Naive thymus-derived CD4-positive, alpha-beta T cell (primary cell): ENCODE measurements at regions not wholly inside any gene's neighbourhood (a gene's known extent, or its start where the extent isn't known, plus 50 kb on each side); places are given as distances from the start of the nearest gene placed in this dataset.

Experiments
- ATAC-seq: fragments of 150-1000 bp; cut with Tn5 transposase; 2 replicates; pipeline ENCODE4 v1.10.0; 2021; ENCODE audit warnings: mild to moderate bottlenecking, moderate library complexity
- CTCF ChIA-PET: fragments of 350-600 bp; sonication (Branson Sonifier 250); formaldehyde crosslinking; loops from one replicate; lab custom pipeline; 2021; ENCODE audit warnings: antibody characterized with exemption; lab: Charles Lee
- POLR2A ChIA-PET: fragments of 350-600 bp; sonication (Branson Sonifier 250); formaldehyde crosslinking; loops from one replicate; lab custom pipeline; 2021; ENCODE audit warnings: antibody characterized with exemption, inconsistent platforms; lab: Charles Lee
- DNase-seq, 9 donors: peaks; one replicate each; pipeline versions ENCODE4 v3.0.0 to v3.0.0-alpha.2; 2020 to 2022; ENCODE audit warnings: mixed read lengths in 1 of 9
- H3K27ac ChIP-seq: one replicate; pipeline ENCODE4 v1.7.0; 2013; ENCODE audit warnings: mild to moderate bottlenecking, low read depth, low read length, moderate library complexity
- H3K27me3 ChIP-seq, 2 donors: one replicate each; pipeline ENCODE4 v1.7.0; 2013; ENCODE audit warnings: low read length in 2 of 2, mild to moderate bottlenecking in 2 of 2, moderate library complexity in 2 of 2; ENCODE audit not compliant: control insufficient read depth in 2 of 2, insufficient read depth in 2 of 2
- H3K36me3 ChIP-seq, 3 experiments: 1 replicate in 2 of 3; 2 replicates in 1 of 3; pipeline ENCODE4 v1.7.0; 2013; ENCODE audit warnings: low read length in 3 of 3, mild to moderate bottlenecking in 3 of 3, moderate library complexity in 1 of 3; ENCODE audit not compliant: insufficient read depth in 3 of 3, control insufficient read depth in 2 of 3
- H3K4me1 ChIP-seq, 2 donors: one replicate each; pipeline ENCODE4 v1.7.0; 2013; ENCODE audit warnings: low read length in 2 of 2, mild to moderate bottlenecking in 2 of 2, moderate library complexity in 1 of 2; ENCODE audit not compliant: control insufficient read depth in 2 of 2, insufficient read depth in 2 of 2
- H3K4me3 ChIP-seq: 2 replicates; pipeline ENCODE4 v1.7.0; 2013; ENCODE audit warnings: mild to moderate bottlenecking, low read length
- H3K9me3 ChIP-seq, 3 experiments: 1 replicate in 2 of 3; 2 replicates in 1 of 3; pipeline ENCODE4 v1.7.0; 2013; ENCODE audit warnings: low read length in 3 of 3; ENCODE audit not compliant: control insufficient read depth in 2 of 3
- H3K27ac Mint-ChIP-seq, 9 donors: one replicate each; pipeline ENCODE4 v1.8.0; 2020 to 2022; ENCODE audit warnings: mixed read lengths in 9 of 9, mild to moderate bottlenecking in 8 of 9, moderate library complexity in 5 of 9, inconsistent platforms in 2 of 9
- H3K27me3 Mint-ChIP-seq, 5 donors: one replicate each; pipeline ENCODE4 v1.8.0; 2021 to 2022; ENCODE audit warnings: mixed read lengths in 5 of 5, mild to moderate bottlenecking in 1 of 5
- H3K36me3 Mint-ChIP-seq, 5 donors: one replicate each; pipeline ENCODE4 v1.8.0; 2020 to 2022; ENCODE audit warnings: mixed read lengths in 5 of 5, mild to moderate bottlenecking in 3 of 5, inconsistent platforms in 1 of 5
- H3K4me1 Mint-ChIP-seq, 7 donors: one replicate each; pipeline ENCODE4 v1.8.0; 2020 to 2022; ENCODE audit warnings: mixed read lengths in 7 of 7, mild to moderate bottlenecking in 3 of 7, inconsistent platforms in 1 of 7
- H3K4me3 Mint-ChIP-seq, 10 donors: one replicate each; pipeline ENCODE4 v1.8.0; 2020 to 2022; ENCODE audit warnings: mild to moderate bottlenecking in 10 of 10, mixed read lengths in 10 of 10, moderate library complexity in 6 of 10, inconsistent platforms in 2 of 10
- H3K9me3 Mint-ChIP-seq, 11 donors: one replicate each; pipeline ENCODE4 v1.8.0; 2020 to 2022; ENCODE audit warnings: mixed read lengths in 11 of 11, mild to moderate bottlenecking in 4 of 11, inconsistent platforms in 1 of 11, moderate library complexity in 1 of 11
- intact Hi-C, 2 donors: fragments of 100-400 bp; cut with micrococcal nuclease; formaldehyde crosslinking; loops; one replicate each; pipeline ENCODE4 v1.15.1; 2023

GRCh38 chr1:194279975-194280374, 1093.6 kb upstream of the B3GALT2 start:
- Histone ChIP-seq H3K27me3 (no peaks in the 10 kb centered on the region), H3K4me3 (no peak overlapping the region), H3K9me3 (no peaks in the 10 kb centered on the region), H3K27ac (no peak overlapping the region), H3K36me3 (no peaks in the 10 kb centered on the region), H3K4me1 (no peaks in the 10 kb centered on the region)
- DNase-seq (no peak), ATAC-seq (no peak)
- Mint-ChIP-seq H3K27ac (peak overlapping the region in 1 of 9 donors; percentile 58), H3K4me3 (no peak overlapping the region), H3K36me3 (peaks cover 0 to 5% (median 0%) of the 10 kb centered on the region in 5 donors), H3K9me3 (peaks cover 0 to 5% (median 0%) of the 10 kb centered on the region in 11 donors), H3K27me3 (no peaks in the 10 kb centered on the region), H3K4me1 (peaks cover 0 to 18% (median 10%) of the 10 kb centered on the region in 7 donors)
- CTCF ChIA-PET, result no interaction called here
- intact Hi-C loops, result no loop called here
- POLR2A ChIA-PET, result interaction anchor here (0.6 kb wide), 1 partner anchor 11 kb away, joined by 3 read pairs; no protein-coding TSS in a partner anchor

GRCh38 chr1:194277927-194278326, 1091.5 kb upstream of the B3GALT2 start:
- intact Hi-C loops, result no loop called here
- POLR2A ChIA-PET, result no interaction called here
- Histone ChIP-seq H3K27ac (no peak overlapping the region), H3K4me1 (no peaks in the 10 kb centered on the region), H3K36me3 (no peaks in the 10 kb centered on the region), H3K9me3 (no peaks in the 10 kb centered on the region), H3K27me3 (no peaks in the 10 kb centered on the region), H3K4me3 (no peak overlapping the region)
- H3K4me1 Mint-ChIP-seq, result peaks cover 0 to 18% (median 10%) of the 10 kb centered on the region in 7 donors
- no peak overlapping the region for H3K4me3 Mint-ChIP-seq
- peaks cover 0 to 5% (median 0%) of the 10 kb centered on the region in 5 donors for H3K36me3 Mint-ChIP-seq
- ATAC-seq (no peak), DNase-seq (no peak)
- CTCF ChIA-PET, result no interaction called here
- peak overlapping the region in 1 of 9 donors; percentile 23 for H3K27ac Mint-ChIP-seq
- H3K27me3 Mint-ChIP-seq, result no peaks in the 10 kb centered on the region
- H3K9me3 Mint-ChIP-seq, result peaks cover 0 to 4% (median 0%) of the 10 kb centered on the region in 11 donors

GRCh38 chr1:194273660-194274059, 1087.2 kb upstream of the B3GALT2 start:
- H3K4me1 ChIP-seq, result no peaks in the 10 kb centered on the region
- peaks cover 0 to 4% (median 1%) of the 10 kb centered on the region in 11 donors for H3K9me3 Mint-ChIP-seq
- no peak overlapping the region for H3K4me3 Mint-ChIP-seq
- H3K27me3 ChIP-seq, result no peaks in the 10 kb centered on the region
- DNase-seq, result no peak
- H3K27ac Mint-ChIP-seq, result no peak overlapping the region
- H3K36me3 Mint-ChIP-seq, result peaks cover 0 to 5% (median 0%) of the 10 kb centered on the region in 5 donors
- H3K27ac ChIP-seq, result no peak overlapping the region
- H3K36me3 ChIP-seq, result no peaks in the 10 kb centered on the region
- H3K4me3 ChIP-seq, result no peak overlapping the region
- no peaks in the 10 kb centered on the region for H3K9me3 ChIP-seq
- peaks cover 0 to 1% (median 0%) of the 10 kb centered on the region in 7 donors for H3K4me1 Mint-ChIP-seq
- no peaks in the 10 kb centered on the region for H3K27me3 Mint-ChIP-seq
- no peak for ATAC-seq
- POLR2A ChIA-PET, result no interaction called here
- CTCF ChIA-PET, result no interaction called here
- intact Hi-C loops, result no loop called here

GRCh38 chr1:194268839-194269238, 1082.4 kb upstream of the B3GALT2 start:
- intact Hi-C loops, result no loop called here
- H3K4me3 Mint-ChIP-seq, result no peak overlapping the region
- no peaks in the 10 kb centered on the region for H3K36me3 Mint-ChIP-seq
- peaks cover 0 to 4% (median 2%) of the 10 kb centered on the region in 11 donors for H3K9me3 Mint-ChIP-seq
- H3K27ac Mint-ChIP-seq, result no peak overlapping the region
- Histone ChIP-seq H3K9me3 (no peaks in the 10 kb centered on the region), H3K27ac (no peak overlapping the region), H3K36me3 (no peaks in the 10 kb centered on the region), H3K27me3 (no peaks in the 10 kb centered on the region), H3K4me3 (no peak overlapping the region), H3K4me1 (no peaks in the 10 kb centered on the region)
- peaks cover 0 to 6% (median 0%) of the 10 kb centered on the region in 7 donors for H3K4me1 Mint-ChIP-seq
- ATAC-seq (no peak), DNase-seq (no peak)
- CTCF ChIA-PET, result no interaction called here
- H3K27me3 Mint-ChIP-seq, result no peaks in the 10 kb centered on the region
- POLR2A ChIA-PET, result interaction anchor here (0.7 kb wide), 1 partner anchor 11 kb away, joined by 3 read pairs; no protein-coding TSS in a partner anchor

- peaks cover 0 to 8% (median 0%) of the 10 kb centered on the region in 5 donors for H3K36me3 Mint-ChIP-seq
- no peaks in the 10 kb centered on the region for H3K27me3 Mint-ChIP-seq
- intact Hi-C loops, result no loop called here
- H3K4me1 ChIP-seq, result no peaks in the 10 kb centered on the region
- H3K9me3 ChIP-seq, result no peaks in the 10 kb centered on the region
- no peak overlapping the region for H3K27ac Mint-ChIP-seq
- H3K4me3 Mint-ChIP-seq, result no peak overlapping the region
- no peak overlapping the region for H3K4me3 ChIP-seq
- peaks cover 0 to 5% (median 0%) of the 10 kb centered on the region in 7 donors for H3K4me1 Mint-ChIP-seq
- POLR2A ChIA-PET, result no interaction called here
- CTCF ChIA-PET, result no interaction called here
- H3K27ac ChIP-seq, result no peak overlapping the region
- ATAC-seq (no peak), DNase-seq (no peak)
- H3K36me3 ChIP-seq, result no peaks in the 10 kb centered on the region
- peaks cover 0 to 14% (median 5%) of the 10 kb centered on the region in 11 donors for H3K9me3 Mint-ChIP-seq
- no peaks in the 10 kb centered on the region for H3K27me3 ChIP-seq
Measured at GRCh38 chr1:194267021-194267420, 1080.6 kb upstream of the B3GALT2 start.

GRCh38 chr1:194256010-194256409, 1069.6 kb upstream of the B3GALT2 start:
- ATAC-seq, result no peak
- no peak overlapping the region for H3K27ac Mint-ChIP-seq
- intact Hi-C loops, result no loop called here

GRCh38 chr1:194252199-194252598, 1065.8 kb upstream of the B3GALT2 start:
- no peaks in the 10 kb centered on the region for H3K4me1 ChIP-seq
- H3K4me3 Mint-ChIP-seq, result no peak overlapping the region
- no peaks in the 10 kb centered on the region for H3K4me1 Mint-ChIP-seq
- no peaks in the 10 kb centered on the region for H3K27me3 Mint-ChIP-seq
- no peaks in the 10 kb centered on the region for H3K9me3 ChIP-seq
- CTCF ChIA-PET, result no interaction called here
- DNase-seq (no peak), ATAC-seq (no peak)
- H3K9me3 Mint-ChIP-seq, result peaks cover 0 to 9% (median 2%) of the 10 kb centered on the region in 11 donors
- no peak overlapping the region for H3K27ac Mint-ChIP-seq
- intact Hi-C loops, result no loop called here
- H3K4me3 ChIP-seq, result no peak overlapping the region
- H3K36me3 Mint-ChIP-seq, result peaks cover 0 to 4% (median 0%) of the 10 kb centered on the region in 5 donors
- H3K36me3 ChIP-seq, result no peaks in the 10 kb centered on the region
- H3K27me3 ChIP-seq, result no peaks in the 10 kb centered on the region
- H3K27ac ChIP-seq, result no peak overlapping the region
- POLR2A ChIA-PET, result no interaction called here

More at GRCh38 chr1:194256010-194256409, 1069.6 kb upstream of the B3GALT2 start:
- no peak overlapping the region for H3K4me3 ChIP-seq
- no peak for DNase-seq
- ChIA-PET POLR2A (no interaction called here), CTCF (no interaction called here)
- H3K36me3 ChIP-seq, result no peaks in the 10 kb centered on the region
- Mint-ChIP-seq H3K4me3 (no peak overlapping the region), H3K36me3 (no peaks in the 10 kb centered on the region), H3K9me3 (no peaks in the 10 kb centered on the region), H3K4me1 (no peaks in the 10 kb centered on the region), H3K27me3 (no peaks in the 10 kb centered on the region)
- no peaks in the 10 kb centered on the region for H3K9me3 ChIP-seq
- H3K27me3 ChIP-seq, result no peaks in the 10 kb centered on the region
- H3K27ac ChIP-seq, result no peak overlapping the region
- no peaks in the 10 kb centered on the region for H3K4me1 ChIP-seq
